Heart left ventricle (tissue), 16 donors: ENCODE measurements at regions not wholly inside any gene's neighbourhood (a gene's known extent, or its start where the extent isn't known, plus 50 kb on each side); places are given as distances from the start of the nearest gene placed in this dataset.

ENCODE experiments used
- ATAC-seq, 4 donors: fragments of 200-7000 bp; cut with Tn5 transposase; one replicate each; pipeline ENCODE4 v1.9.1; 2020 to 2022; ENCODE audit warnings: moderate library complexity in 4 of 4, mild to moderate bottlenecking in 3 of 4, moderate number of reproducible peaks in 1 of 4
- DNase-seq, 5 donors: peaks; one replicate each; pipeline ENCODE4 v3.0.0-alpha.2; 2020
- H3K27ac ChIP-seq, 12 donors: fragments of 200-600 bp; sonication (generic) in 4 of 12; one replicate each; pipeline versions ENCODE4 v1.5.0 to v1.8.0; 2016 to 2022; ENCODE audit warnings: mild to moderate bottlenecking in 2 of 12
- H3K27me3 ChIP-seq, 9 donors: fragments of 200-600 bp; sonication (generic) in 2 of 9; one replicate each; pipeline versions ENCODE4 v1.5.1 to v1.8.0; 2016 to 2022; ENCODE audit warnings: mild to moderate bottlenecking in 3 of 9
- H3K36me3 ChIP-seq, 9 donors: fragments of 200-600 bp; sonication (generic) in 2 of 9; one replicate each; pipeline versions ENCODE4 v1.5.0 to v1.8.0; 2018 to 2022; ENCODE audit warnings: mild to moderate bottlenecking in 2 of 9
- H3K4me1 ChIP-seq, 12 donors: fragments of 200-600 bp; sonication (generic) in 4 of 12; one replicate each; pipeline versions ENCODE4 v1.5.0 to v1.8.0; 2016 to 2022; ENCODE audit warnings: mild to moderate bottlenecking in 3 of 12
- H3K4me3 ChIP-seq, 12 donors: fragments of 200-600 bp; sonication (generic) in 4 of 12; one replicate each; pipeline versions ENCODE4 v1.5.0 to v1.8.0; 2017 to 2022; ENCODE audit warnings: mild to moderate bottlenecking in 9 of 12, moderate library complexity in 4 of 12
- H3K9me3 ChIP-seq, 12 donors: fragments of 200-600 bp; sonication (generic) in 4 of 12; one replicate each; pipeline versions ENCODE4 v1.5.0 to v1.8.0; 2016 to 2022; ENCODE audit warnings: mild to moderate bottlenecking in 1 of 12
- CTCF ChIP-seq, 12 donors: fragments of 200-600 bp; sonication (generic) in 4 of 12; IDR thresholded peaks; one replicate each; pipeline versions ENCODE4 v1.5.0 to v1.8.0; 2018 to 2022; ENCODE audit warnings: antibody characterized with exemption in 12 of 12, mild to moderate bottlenecking in 5 of 12
- POLR2A ChIP-seq, 2 donors: fragments of 450-650 bp; IDR thresholded peaks; one replicate each; pipeline ENCODE4 v1.6.1; 2017; ENCODE audit warnings: antibody characterized with exemption in 2 of 2, mild to moderate bottlenecking in 2 of 2, moderate library complexity in 2 of 2
- WGBS, 4 donors: extraction: QIAGEN DNeasy Blood & Tissue Kit in 2 of 4; methylation state at CpG; one replicate each; pipeline versions ENCODE4 v1.1.5 to v1.1.7; 2013 to 2018; 5-methylcytosine and 5-hydroxymethylcytosine counted together
- intact Hi-C, 10 donors: fragments of 100-400 bp; cut with DNase I; formaldehyde crosslinking; loops; one replicate each; pipeline versions ENCODE4 v1.11.1 to v1.14.2; 2022
- donor health status: ischemic (EF 13 %, LVEDD 7.1; RV severe dilation, severe dysfunction).
- donor health status: healthy with polysubstance abuse.
- donor health status: DM: no; HTN: yes; CAD: no.
- donor health status: DM: no; HTN: no; CAD: no.
- donor health status: ischemic (EF 25% LVEDD 6.9; RV normal size, moderate dysfunction).
- donor health status: ischemic (EF 25% LVEDD 5.7; RV mildly dilated, moderate dysfunction).
- donor health status: healthy.
- donor health status: DM: yes; HTN: yes; CAD: no.
- donor health status: ischemic (EF 35%, LVEDD 5.7; RV mildly dilated, moderate dysfunction).
- donor health status: nonischemic (EF 11% LVEDD 7.7; RV severe dilation, severe dysfunction).
- donor health status: DM: yes; HTN: yes; CAD: no.
- donor health status: PGD.
- donor health status: ischemic (EF 29% LVEDD 5.4; RV normal size, mild dysfunction).
- donor health status: nonischemic (EF 23%, LVEDD 6.1; RV moderate dilation, normal function).

GRCh38 chr21:28358702-28359101, 634.0 kb downstream of the LTN1 start:
- H3K27ac ChIP-seq: no peak overlapping the region
- TF ChIP-seq CTCF (IDR thresholded peaks at IDR 0.05) (no peak), POLR2A (IDR thresholded peaks at IDR 0.05) (no peak)
- H3K27me3 ChIP-seq: no peaks in the 10 kb centered on the region
- WGBS, 4 donors: 89 to 94% (median 91%) methylated on average over 4 of the region's 4 CpGs
- H3K4me1 ChIP-seq: no peaks in the 10 kb centered on the region
- no peak for DNase-seq
- H3K36me3 ChIP-seq: no peaks in the 10 kb centered on the region
- no peak overlapping the region for H3K4me3 ChIP-seq
- no peaks in the 10 kb centered on the region for H3K9me3 ChIP-seq
- no peak for ATAC-seq
- intact Hi-C loops: loop anchor here in 1 of 10 donors (10.0 kb wide), 1 partner anchor 146 kb away; no protein-coding TSS in a partner anchor

- 81 to 98% (median 96%) methylated on average over 1 of the region's 1 CpG for WGBS, 4 donors
- intact Hi-C loops: loop anchor here in 1 of 10 donors (10.0 kb wide), 1 partner anchor 147 kb away; no protein-coding TSS in a partner anchor
- H3K27ac ChIP-seq: no peak overlapping the region
- no peaks in the 10 kb centered on the region for H3K36me3 ChIP-seq
- H3K4me3 ChIP-seq: no peak overlapping the region
- H3K9me3 ChIP-seq: no peaks in the 10 kb centered on the region
- no peaks in the 10 kb centered on the region for H3K27me3 ChIP-seq
- DNase-seq: no peak
- TF ChIP-seq POLR2A (IDR thresholded peaks at IDR 0.05): no peak
- TF ChIP-seq CTCF (IDR thresholded peaks at IDR 0.05): no peak
- ATAC-seq: no peak
- no peaks in the 10 kb centered on the region for H3K4me1 ChIP-seq
Observed at GRCh38 chr21:28358170-28358569, 634.5 kb downstream of the LTN1 start.

- no peak overlapping the region for H3K27ac ChIP-seq
- no peak for DNase-seq
- H3K36me3 ChIP-seq: no peaks in the 10 kb centered on the region
- H3K27me3 ChIP-seq: no peaks in the 10 kb centered on the region
- H3K4me3 ChIP-seq: no peak overlapping the region
- intact Hi-C loops: loop anchor here in 1 of 10 donors (10.0 kb wide), 1 partner anchor 147 kb away; no protein-coding TSS in a partner anchor
- 94 to 100% (median 98%) methylated on average over 3 of the region's 3 CpGs for WGBS, 4 donors
- H3K9me3 ChIP-seq: no peaks in the 10 kb centered on the region
- TF ChIP-seq POLR2A (IDR thresholded peaks at IDR 0.05) (no peak), CTCF (IDR thresholded peaks at IDR 0.05) (no peak)
- ATAC-seq: no peak
- no peaks in the 10 kb centered on the region for H3K4me1 ChIP-seq
Observed at GRCh38 chr21:28357743-28358142, 634.9 kb downstream of the LTN1 start.

- intact Hi-C loops: loop anchor here in 1 of 10 donors (10.0 kb wide), 1 partner anchor 148 kb away; no protein-coding TSS in a partner anchor
- Histone ChIP-seq H3K27ac (no peak overlapping the region), H3K4me1 (no peaks in the 10 kb centered on the region), H3K4me3 (no peak overlapping the region), H3K9me3 (no peaks in the 10 kb centered on the region), H3K27me3 (no peaks in the 10 kb centered on the region), H3K36me3 (no peaks in the 10 kb centered on the region)
- DNase-seq (no peak), ATAC-seq (no peak)
- no peak for TF ChIP-seq POLR2A (IDR thresholded peaks at IDR 0.05)
- TF ChIP-seq CTCF (IDR thresholded peaks at IDR 0.05): no peak
- 84 to 94% (median 85%) methylated on average over 2 of the region's 2 CpGs for WGBS, 4 donors
Observed at GRCh38 chr21:28356422-28356821, 636.3 kb downstream of the LTN1 start.
